ENCODE measurements at regions not wholly inside any gene's neighbourhood (a gene's known extent, or its start where the extent isn't known, plus 50 kb on each side); places are given as distances from the start of the nearest gene placed in this dataset.
A peak's percentile ranks its signal among the peaks of the same experiment; 100 is the strongest.
"Not testable (repeated sequence)": the region's sequence is repeated elsewhere in the genome, so short reads cannot be mapped to it uniquely, and the experiment has no call there.

- DNase-seq = no peak
Observed at GRCh38 chr3:109678600-109678999, 341.3 kb upstream of the DPPA4 start.

- DNase-seq = no peak
Observed at GRCh38 chr3:109679664-109680063, 342.3 kb upstream of the DPPA4 start.

- DNase-seq = no peak
Observed at GRCh38 chr3:109683746-109684145, 346.4 kb upstream of the DPPA4 start.

GRCh38 chr3:109685084-109686079 is 348.0 kb upstream of the DPPA4 start:
- DNase-seq = no peak

GRCh38 chr3:109687626-109688025 is 350.3 kb upstream of the DPPA4 start:
- DNase-seq = no peak

- no peak for DNase-seq
Observed at GRCh38 chr3:109696932-109697331, 359.6 kb upstream of the DPPA4 start.

GRCh38 chr3:109702252-109702651 is 364.9 kb upstream of the DPPA4 start:
- DNase-seq = no peak

- no peak for DNase-seq
Observed at GRCh38 chr3:109702976-109703375, 365.6 kb upstream of the DPPA4 start.

- DNase-seq = not testable (repeated sequence)
Observed at GRCh38 chr3:109705133-109705532, 367.8 kb upstream of the DPPA4 start.

- no peak for DNase-seq
Observed at GRCh38 chr3:109707617-109708016, 370.3 kb upstream of the DPPA4 start.

- DNase-seq = no peak
Observed at GRCh38 chr3:109713288-109713687, 375.9 kb upstream of the DPPA4 start.

- no peak for DNase-seq
Observed at GRCh38 chr3:109715707-109716106, 378.4 kb upstream of the DPPA4 start.

GRCh38 chr3:109718850-109719249 is 381.5 kb upstream of the DPPA4 start:
- DNase-seq = no peak

GRCh38 chr3:109728861-109729494 is 391.6 kb upstream of the DPPA4 start:
- no peak for DNase-seq

- peak; percentile 71 for DNase-seq
Observed at GRCh38 chr3:109731639-109732473, 394.5 kb upstream of the DPPA4 start.

GRCh38 chr3:109743981-109744380 is 406.6 kb upstream of the DPPA4 start:
- DNase-seq = no peak

- DNase-seq = no peak
Observed at GRCh38 chr3:109772520-109772919, 435.2 kb upstream of the DPPA4 start.

- DNase-seq = no peak
Observed at GRCh38 chr3:109774108-109774507, 436.8 kb upstream of the DPPA4 start.

- no peak for DNase-seq
Observed at GRCh38 chr3:109784285-109784684, 446.9 kb upstream of the DPPA4 start.

GRCh38 chr3:109784852-109785631 is 447.7 kb upstream of the DPPA4 start:
- DNase-seq = no peak

- no peak for DNase-seq
Observed at GRCh38 chr3:109803274-109803673, 465.9 kb upstream of the DPPA4 start.

GRCh38 chr3:109804697-109805096 is 467.4 kb upstream of the DPPA4 start:
- peak; percentile 19 for DNase-seq

All from CD4-positive, alpha-beta T cell treated with Interleukin-17A for 4 hours (primary cell).